ENCODE measurements at regions not wholly inside any gene's neighbourhood (a gene's known extent, or its start where the extent isn't known, plus 50 kb on each side); places are given as distances from the start of the nearest gene placed in this dataset.

GRCh38 chr2:66701656-66702055 is 266.7 kb downstream of the MEIS1 start:
- H3K4me1 Mint-ChIP-seq: no peaks in the 10 kb centered on the region
- Histone ChIP-seq H3K4me1 (ENCODE audit: control insufficient read depth in 2 of 2, insufficient read depth in 2 of 2, low read length in 2 of 2) (no peaks in the 10 kb centered on the region), H4K20me1 (ENCODE audit: control insufficient read depth, insufficient read depth, low read length, poor library complexity, severe bottlenecking) (no peaks in the 10 kb centered on the region), H3K79me2 (ENCODE audit: control insufficient read depth, insufficient read depth, low read length) (no peaks in the 10 kb centered on the region), H3K4me3 (ENCODE audit: control extremely low read depth in 1 of 5, extremely low read depth in 1 of 5, insufficient read depth in 1 of 5, low read depth in 2 of 5, low read length in 4 of 5) (no peak overlapping the region), H2AFZ (ENCODE audit: insufficient read depth, low read depth, low read length, poor library complexity, severe bottlenecking) (no peak overlapping the region), H3K27ac (ENCODE audit: low read length in 2 of 2) (no peak overlapping the region), H3K9ac (ENCODE audit: low read length) (no peak overlapping the region), H3K9me3 (ENCODE audit: control extremely low read depth in 1 of 3, control insufficient read depth in 2 of 3, insufficient read depth in 1 of 3, low read length in 2 of 3) (no peaks in the 10 kb centered on the region), H3K27me3 (replicated peaks in 1 of 4; ENCODE audit: control extremely low read depth in 1 of 4, control insufficient read depth in 3 of 4, insufficient read depth in 4 of 4, low read length in 3 of 4) (no peaks in the 10 kb centered on the region), H3K36me3 (replicated peaks in 1 of 2; ENCODE audit: control extremely low read depth in 1 of 2, control insufficient read depth in 1 of 2, extremely low read depth in 1 of 2, insufficient read depth in 2 of 2, low read length in 1 of 2) (no peaks in the 10 kb centered on the region), H3K4me2 (replicated peaks; ENCODE audit: low read depth, low read length, poor library complexity, severe bottlenecking) (no peak overlapping the region)
- no peaks in the 10 kb centered on the region for H3K27me3 Mint-ChIP-seq
- DNase-seq: no peak
- intact Hi-C loops (cut with micrococcal nuclease): no loop called here
- ChIA-PET CTCF (no interaction called here), POLR2A (no interaction called here)
- H3K4me3 Mint-ChIP-seq: no peak overlapping the region
- no peak for ATAC-seq (ENCODE audit: low read depth)
- TF ChIP-seq CTCF (IDR thresholded peaks at IDR 0.05) (no peak), EZH2 (IDR thresholded peaks at IDR 0.05; ENCODE audit: borderline replicate concordance, insufficient read depth, low read depth, low read length, poor library complexity, severe bottlenecking) (no peak)
- 100% methylated on average over 1 of the region's 1 CpG for WGBS (ENCODE audit: insufficient coverage)
- no peak overlapping the region for H3K27ac Mint-ChIP-seq
- no peaks in the 10 kb centered on the region for H3K9me3 Mint-ChIP-seq (ENCODE audit: insufficient read depth)

GRCh38 chr2:66702301-66702700 is 267.4 kb downstream of the MEIS1 start:
- DNase-seq (no peak), ATAC-seq (ENCODE audit: low read depth) (no peak)
- H3K4me3 Mint-ChIP-seq: no peak overlapping the region
- no peaks in the 10 kb centered on the region for H3K4me1 ChIP-seq (ENCODE audit: control insufficient read depth in 2 of 2, insufficient read depth in 2 of 2, low read length in 2 of 2)
- no peak for TF ChIP-seq CTCF (IDR thresholded peaks at IDR 0.05)
- TF ChIP-seq EZH2 (IDR thresholded peaks at IDR 0.05; ENCODE audit: borderline replicate concordance, insufficient read depth, low read depth, low read length, poor library complexity, severe bottlenecking): no peak
- H2AFZ ChIP-seq (ENCODE audit: insufficient read depth, low read depth, low read length, poor library complexity, severe bottlenecking): no peak overlapping the region
- intact Hi-C loops (cut with micrococcal nuclease): no loop called here
- H3K79me2 ChIP-seq (ENCODE audit: control insufficient read depth, insufficient read depth, low read length): no peaks in the 10 kb centered on the region
- H3K4me3 ChIP-seq (ENCODE audit: control extremely low read depth in 1 of 5, extremely low read depth in 1 of 5, insufficient read depth in 1 of 5, low read depth in 2 of 5, low read length in 4 of 5): no peak overlapping the region
- no peak overlapping the region for H3K9ac ChIP-seq (ENCODE audit: low read length)
- H3K9me3 ChIP-seq (ENCODE audit: control extremely low read depth in 1 of 3, control insufficient read depth in 2 of 3, insufficient read depth in 1 of 3, low read length in 2 of 3): no peaks in the 10 kb centered on the region
- no peak overlapping the region for H3K27ac Mint-ChIP-seq
- CTCF ChIA-PET: no interaction called here
- no peak overlapping the region for H3K4me2 ChIP-seq (replicated peaks; ENCODE audit: low read depth, low read length, poor library complexity, severe bottlenecking)
- no peak overlapping the region for H3K27ac ChIP-seq (ENCODE audit: low read length in 2 of 2)
- H3K27me3 ChIP-seq (replicated peaks in 1 of 4; ENCODE audit: control extremely low read depth in 1 of 4, control insufficient read depth in 3 of 4, insufficient read depth in 4 of 4, low read length in 3 of 4): no peaks in the 10 kb centered on the region
- POLR2A ChIA-PET: no interaction called here
- H3K4me1 Mint-ChIP-seq: no peaks in the 10 kb centered on the region
- H4K20me1 ChIP-seq (ENCODE audit: control insufficient read depth, insufficient read depth, low read length, poor library complexity, severe bottlenecking): no peaks in the 10 kb centered on the region
- H3K9me3 Mint-ChIP-seq (ENCODE audit: insufficient read depth): no peaks in the 10 kb centered on the region
- H3K36me3 ChIP-seq (replicated peaks in 1 of 2; ENCODE audit: control extremely low read depth in 1 of 2, control insufficient read depth in 1 of 2, extremely low read depth in 1 of 2, insufficient read depth in 2 of 2, low read length in 1 of 2): no peaks in the 10 kb centered on the region
- WGBS (ENCODE audit: insufficient coverage): no CpG with 5 or more reads among the region's 6 CpGs
- no peaks in the 10 kb centered on the region for H3K27me3 Mint-ChIP-seq
